GM23338 (cell line): ENCODE measurements at regions not wholly inside any gene's neighbourhood (a gene's known extent, or its start where the extent isn't known, plus 50 kb on each side); places are given as distances from the start of the nearest gene placed in this dataset.

Experiments used
- ATAC-seq: fragments of 200-7000 bp; cut with Tn5 transposase; 3 replicates; pipeline ENCODE4 v1.9.1; 2020
- DNase-seq: peaks from one replicate; pipeline ENCODE4 v3.0.0-alpha.2; 2015; ENCODE audit warnings: low spot score
- H2AFZ ChIP-seq: fragments of 200-600 bp; sonication (generic); 2 replicates; pipeline ENCODE4 v1.8.0; 2016; ENCODE audit warnings: antibody characterized with exemption, mild to moderate bottlenecking, moderate library complexity
- H3F3A ChIP-seq: fragments of 200-600 bp; sonication (generic); replicated peaks from 2 replicates; pipeline ENCODE4 v1.8.0; 2017; ENCODE audit warnings: antibody characterized with exemption, mixed run types, low read depth
- H3K27ac ChIP-seq: fragments of 200-600 bp; sonication (generic); 2 replicates; pipeline ENCODE4 v1.6.1; 2016; ENCODE audit warnings: low read depth
- H3K27me3 ChIP-seq: fragments of 200-600 bp; sonication (generic); 2 replicates; pipeline ENCODE4 v1.8.0; 2016; ENCODE audit warnings: mild to moderate bottlenecking, mixed run types, moderate library complexity; ENCODE audit not compliant: insufficient read depth
- H3K36me3 ChIP-seq: fragments of 200-600 bp; sonication (generic); 2 replicates; pipeline ENCODE4 v1.8.0; 2016; ENCODE audit warnings: mild to moderate bottlenecking; ENCODE audit not compliant: insufficient read depth
- H3K4me1 ChIP-seq: fragments of 200-600 bp; sonication (generic); 2 replicates; pipeline ENCODE4 v1.8.0; 2016; ENCODE audit warnings: mild to moderate bottlenecking, moderate library complexity; ENCODE audit not compliant: insufficient read depth
- H3K4me2 ChIP-seq: fragments of 200-600 bp; sonication (generic); 2 replicates; pipeline ENCODE4 v1.7.1; 2017; ENCODE audit warnings: mixed run types
- H3K4me3 ChIP-seq: fragments of 200-600 bp; sonication (generic); 2 replicates; pipeline ENCODE4 v1.6.1; 2016; ENCODE audit warnings: mixed run types
- H3K79me2 ChIP-seq: fragments of 200-600 bp; sonication (generic); replicated peaks from 2 replicates; pipeline ENCODE4 v1.8.0; 2017; ENCODE audit warnings: mild to moderate bottlenecking; ENCODE audit not compliant: insufficient read depth
- H3K9me2 ChIP-seq: fragments of 200-600 bp; sonication (generic); 2 replicates; pipeline ENCODE4 v1.8.0; 2017; ENCODE audit not compliant: insufficient read depth
- H4K20me1 ChIP-seq: fragments of 200-600 bp; sonication (generic); replicated peaks from 2 replicates; pipeline ENCODE4 v1.8.0; 2017; ENCODE audit warnings: mild to moderate bottlenecking; ENCODE audit not compliant: insufficient read depth
- H3K27ac Mint-ChIP-seq: 2 replicates; pipeline ENCODE4 v1.8.0; 2020; ENCODE audit warnings: inconsistent platforms, mild to moderate bottlenecking, moderate library complexity, mixed read lengths
- H3K27me3 Mint-ChIP-seq: 3 replicates; pipeline ENCODE4 v1.8.0; 2022; ENCODE audit warnings: low read depth, mild to moderate bottlenecking, moderate library complexity, mixed read lengths, inconsistent platforms; ENCODE audit not compliant: insufficient read depth, poor library complexity
- H3K36me3 Mint-ChIP-seq: 3 replicates; pipeline ENCODE4 v1.8.0; 2021; ENCODE audit warnings: low read depth, mild to moderate bottlenecking, inconsistent platforms, moderate library complexity, mixed read lengths
- H3K4me1 Mint-ChIP-seq: 3 replicates; pipeline ENCODE4 v1.8.0; 2020; ENCODE audit warnings: mild to moderate bottlenecking, inconsistent platforms, mixed read lengths
- H3K4me3 Mint-ChIP-seq: 3 replicates; pipeline ENCODE4 v1.8.0; 2021; ENCODE audit warnings: moderate library complexity, mild to moderate bottlenecking, inconsistent platforms, mixed read lengths
- H3K9me3 Mint-ChIP-seq: 3 replicates; pipeline ENCODE4 v1.8.0; 2020; ENCODE audit warnings: moderate library complexity, mild to moderate bottlenecking, inconsistent platforms, mixed read lengths
- CREB1 ChIP-seq: fragments of 250-450 bp; sonication (Bioruptor Pico); IDR thresholded peaks from 2 replicates; pipeline ENCODE4 v1.5.0; 2020; ENCODE audit warnings: low read depth, mild to moderate bottlenecking, moderate library complexity
- CTCF ChIP-seq, 2 experiments: fragments of 200-600 bp in 1 of 2; sonication (generic) in 1 of 2; conservative IDR thresholded peaks; 2 replicates each; pipeline versions ENCODE4 v1.5.1 to v1.6.1; 2016 to 2017; ENCODE audit warnings: antibody characterized with exemption in 2 of 2, low read depth in 2 of 2, mild to moderate bottlenecking in 2 of 2, moderate library complexity in 1 of 2
- ETS1 ChIP-seq: IDR thresholded peaks from 2 replicates; pipeline ENCODE4 v1.6.1; 2016; ENCODE audit warnings: antibody characterized with exemption
- EZH2phosphoT487 ChIP-seq: fragments of 200-600 bp; sonication (generic); IDR thresholded peaks from one replicate; pipeline ENCODE4 v1.8.1; 2018; ENCODE audit warnings: antibody characterized with exemption; ENCODE audit not compliant: unreplicated experiment
- JUNB ChIP-seq: IDR thresholded peaks from one replicate; pipeline ENCODE4 v1.6.1; 2016; ENCODE audit warnings: antibody characterized with exemption; ENCODE audit not compliant: unreplicated experiment
- NANOG ChIP-seq: IDR thresholded peaks from 2 replicates; pipeline ENCODE4 v1.6.1; 2016; ENCODE audit warnings: antibody characterized with exemption, borderline replicate concordance
- POLR2AphosphoS5 ChIP-seq: IDR thresholded peaks from 2 replicates; pipeline ENCODE4 v1.6.1; 2016; ENCODE audit warnings: antibody characterized with exemption, low read depth
- STAT1 ChIP-seq: IDR thresholded peaks from one replicate; pipeline ENCODE4 v1.6.1; 2016; ENCODE audit warnings: antibody characterized with exemption; ENCODE audit not compliant: unreplicated experiment
- ZNF114 ChIP-seq: fragments of 250-450 bp; sonication (Bioruptor Pico); IDR thresholded peaks from 2 replicates; pipeline ENCODE4 v1.5.0; 2020; ENCODE audit warnings: mild to moderate bottlenecking, moderate library complexity
- ZNF331 ChIP-seq: fragments of 250-450 bp; sonication (Bioruptor Pico); IDR thresholded peaks from 2 replicates; pipeline ENCODE4 v1.5.0; 2020; ENCODE audit warnings: low read depth, mild to moderate bottlenecking, moderate library complexity
- TF ChIP-seq, protein P1 (sequence below): IDR thresholded peaks from one replicate; pipeline ENCODE4 v1.6.1; 2018; ENCODE audit warnings: antibody characterized with exemption; ENCODE audit not compliant: unreplicated experiment

DNA sequence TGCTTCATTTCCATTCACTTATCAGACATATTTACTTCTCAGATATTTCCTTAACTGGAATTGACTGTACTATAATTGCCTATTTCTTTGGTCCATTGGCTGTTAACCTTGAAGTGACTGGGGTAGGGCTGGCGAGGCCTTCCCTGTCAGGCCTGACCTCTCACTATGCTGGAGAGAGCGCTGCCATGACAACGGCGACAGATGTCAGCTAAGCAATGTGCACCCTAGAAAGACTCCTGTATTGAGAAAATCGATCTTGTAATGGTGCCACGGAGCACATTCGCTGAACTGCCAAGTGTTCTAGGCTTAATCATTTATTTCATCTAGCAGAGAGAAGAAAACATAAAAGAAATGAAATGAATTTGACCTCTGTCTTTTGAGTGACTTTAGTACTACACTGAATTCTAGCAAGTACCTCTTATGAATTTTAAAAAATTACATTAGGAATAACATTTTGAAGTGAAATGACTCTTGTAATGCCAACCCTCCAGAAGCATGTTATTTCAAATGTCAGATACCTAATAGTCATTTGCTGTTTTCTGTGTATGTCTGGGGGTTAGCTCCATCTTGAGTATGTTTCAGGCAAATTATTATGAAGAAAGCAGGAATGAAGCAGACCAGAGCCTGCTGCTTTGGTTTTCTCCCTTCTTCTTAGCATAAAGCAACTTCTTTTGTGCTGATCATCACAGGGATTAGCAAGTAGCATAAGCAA lies 148.0 kb downstream of the SNX10 start (continued):
- TF ChIP-seq ZNF331 (CRISPR knock-in tag), result no peak

- no peaks in the 10 kb centered on the region for H3K27me3 ChIP-seq
- peaks cover 8% of the 10 kb centered on the region for H3K9me2 ChIP-seq
- H3K79me2 ChIP-seq, result no peaks in the 10 kb centered on the region
- H3K27ac ChIP-seq, result no peak overlapping the region
- no peak overlapping the region for H3K4me2 ChIP-seq
- Mint-ChIP-seq H3K27ac (no peak overlapping the region), H3K27me3 (peaks cover 4% of the 10 kb centered on the region), H3K9me3 (no peaks in the 10 kb centered on the region; the same call in 2 of the 3 replicates), H3K36me3 (no peaks in the 10 kb centered on the region), H3K4me3 (no peak overlapping the region), H3K4me1 (peaks cover 24% of the 10 kb centered on the region)
- H3K4me1 ChIP-seq, result peaks cover 14% of the 10 kb centered on the region
- H4K20me1 ChIP-seq, result no peaks in the 10 kb centered on the region
- peak overlapping the region; percentile 99 for H2AFZ ChIP-seq
- H3K36me3 ChIP-seq, result no peaks in the 10 kb centered on the region
- ATAC-seq, result no peak
- no peaks in the 10 kb centered on the region for H3F3A ChIP-seq
- DNase-seq, result no peak
- H3K4me3 ChIP-seq, result no peak overlapping the region
- TF ChIP-seq ZNF331 (CRISPR knock-in tag) (no peak), JUNB (no peak), ZNF114 (CRISPR knock-in tag) (no peak), CREB1 (no peak), STAT1 (no peak), ETS1 (no peak), EZH2phosphoT487 (no peak), NANOG (no peak), CTCF (conservative IDR thresholded peaks at IDR 0.05; ENCODE audit: low read depth in 2 of 2) (no peak), POLR2AphosphoS5 (no peak)
- TF ChIP-seq, protein P1, sequence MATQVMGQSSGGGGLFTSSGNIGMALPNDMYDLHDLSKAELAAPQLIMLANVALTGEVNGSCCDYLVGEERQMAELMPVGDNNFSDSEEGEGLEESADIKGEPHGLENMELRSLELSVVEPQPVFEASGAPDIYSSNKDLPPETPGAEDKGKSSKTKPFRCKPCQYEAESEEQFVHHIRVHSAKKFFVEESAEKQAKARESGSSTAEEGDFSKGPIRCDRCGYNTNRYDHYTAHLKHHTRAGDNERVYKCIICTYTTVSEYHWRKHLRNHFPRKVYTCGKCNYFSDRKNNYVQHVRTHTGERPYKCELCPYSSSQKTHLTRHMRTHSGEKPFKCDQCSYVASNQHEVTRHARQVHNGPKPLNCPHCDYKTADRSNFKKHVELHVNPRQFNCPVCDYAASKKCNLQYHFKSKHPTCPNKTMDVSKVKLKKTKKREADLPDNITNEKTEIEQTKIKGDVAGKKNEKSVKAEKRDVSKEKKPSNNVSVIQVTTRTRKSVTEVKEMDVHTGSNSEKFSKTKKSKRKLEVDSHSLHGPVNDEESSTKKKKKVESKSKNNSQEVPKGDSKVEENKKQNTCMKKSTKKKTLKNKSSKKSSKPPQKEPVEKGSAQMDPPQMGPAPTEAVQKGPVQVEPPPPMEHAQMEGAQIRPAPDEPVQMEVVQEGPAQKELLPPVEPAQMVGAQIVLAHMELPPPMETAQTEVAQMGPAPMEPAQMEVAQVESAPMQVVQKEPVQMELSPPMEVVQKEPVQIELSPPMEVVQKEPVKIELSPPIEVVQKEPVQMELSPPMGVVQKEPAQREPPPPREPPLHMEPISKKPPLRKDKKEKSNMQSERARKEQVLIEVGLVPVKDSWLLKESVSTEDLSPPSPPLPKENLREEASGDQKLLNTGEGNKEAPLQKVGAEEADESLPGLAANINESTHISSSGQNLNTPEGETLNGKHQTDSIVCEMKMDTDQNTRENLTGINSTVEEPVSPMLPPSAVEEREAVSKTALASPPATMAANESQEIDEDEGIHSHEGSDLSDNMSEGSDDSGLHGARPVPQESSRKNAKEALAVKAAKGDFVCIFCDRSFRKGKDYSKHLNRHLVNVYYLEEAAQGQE, result no peak
Observed at GRCh38 chr7:26440233-26441001, 148.8 kb downstream of the SNX10 start.
